ENCODE measurements at regions not wholly inside any gene's neighbourhood (a gene's known extent, or its start where the extent isn't known, plus 50 kb on each side); places are given as distances from the start of the nearest gene placed in this dataset.

DNA sequence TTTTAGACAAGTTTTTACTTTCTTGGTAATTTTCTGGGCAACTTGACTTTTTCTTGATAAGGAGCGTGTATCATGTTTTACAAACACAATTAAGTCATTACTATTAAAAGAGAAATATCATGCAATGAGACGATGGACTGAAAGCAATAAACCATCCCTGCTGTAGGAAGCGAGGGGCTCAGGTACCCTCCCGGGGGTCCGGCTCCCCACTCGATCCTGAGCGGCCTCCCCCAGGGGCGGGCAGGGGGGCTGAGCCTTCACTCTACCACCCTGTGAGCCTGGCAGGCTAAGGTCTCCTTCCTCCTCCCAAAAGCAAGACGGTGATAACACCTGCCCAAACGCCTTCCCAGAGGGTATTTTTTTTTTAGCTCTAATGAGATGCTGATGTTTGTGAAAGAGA lies 51.8 kb upstream of the ADGRA1 start:
- DNase-seq (ENCODE audit: low read depth in 4 of 4, low spot score in 3 of 4), result no peak

DNA sequence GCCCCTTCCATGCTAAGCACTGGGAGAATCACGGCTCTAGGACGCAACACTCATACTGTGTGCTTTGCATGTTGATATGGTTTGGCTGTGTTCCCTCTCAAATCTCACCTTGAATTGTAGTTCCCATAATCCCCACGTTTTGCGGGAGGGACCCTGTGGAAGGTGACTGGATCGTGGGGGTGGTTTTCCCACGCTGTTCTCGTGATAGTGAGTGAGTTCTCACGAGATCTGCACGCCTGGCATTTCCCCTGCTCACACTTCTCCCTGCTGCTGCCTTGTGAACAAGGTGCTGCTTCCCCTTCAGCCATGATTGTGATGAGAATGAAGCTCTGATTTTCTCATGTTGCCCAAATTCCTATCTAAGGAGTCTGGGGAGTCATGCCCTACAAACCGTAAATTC lies 53.0 kb upstream of the ADGRA1 start:
- DNase-seq (ENCODE audit: low read depth in 4 of 4, low spot score in 3 of 4), result no peak

DNA sequence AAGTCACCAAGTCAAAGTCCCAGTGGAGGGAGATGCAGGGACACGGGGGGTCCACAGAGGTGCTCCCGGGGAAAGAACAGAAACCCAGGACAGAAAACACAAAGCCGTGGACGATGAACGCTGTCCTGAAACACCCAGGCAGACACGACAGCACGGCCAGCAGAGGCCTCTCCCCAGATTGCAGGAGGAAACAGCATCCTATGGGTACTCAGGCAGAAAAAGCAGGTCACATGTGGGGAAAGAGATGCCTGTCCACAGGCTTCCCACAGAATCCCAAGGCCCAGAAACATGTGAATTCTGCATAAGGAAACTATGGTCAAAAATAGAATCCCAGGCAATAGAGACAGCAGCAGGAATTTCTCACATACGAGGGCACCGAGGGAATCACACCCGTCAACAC lies 53.6 kb upstream of the ADGRA1 start:
- DNase-seq (ENCODE audit: low read depth in 4 of 4, low spot score in 3 of 4), result no peak

DNA sequence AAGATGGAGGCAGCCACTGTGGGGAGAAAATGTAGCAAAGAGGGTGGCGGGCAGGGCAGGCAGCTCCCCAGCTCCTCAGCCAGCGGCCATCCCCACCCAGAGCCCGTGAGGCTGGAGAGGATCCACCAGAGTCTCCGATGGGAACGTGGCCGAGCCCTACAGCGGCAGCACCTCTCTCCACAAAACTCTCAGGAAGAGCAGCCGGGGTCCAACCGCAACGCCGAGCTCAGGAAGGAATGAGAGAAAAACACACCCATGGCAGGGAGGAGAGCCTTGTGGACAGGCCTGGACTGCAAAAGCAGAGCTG lies 54.0 kb upstream of the ADGRA1 start:
- no peak for DNase-seq (ENCODE audit: low read depth in 4 of 4, low spot score in 3 of 4)

DNA sequence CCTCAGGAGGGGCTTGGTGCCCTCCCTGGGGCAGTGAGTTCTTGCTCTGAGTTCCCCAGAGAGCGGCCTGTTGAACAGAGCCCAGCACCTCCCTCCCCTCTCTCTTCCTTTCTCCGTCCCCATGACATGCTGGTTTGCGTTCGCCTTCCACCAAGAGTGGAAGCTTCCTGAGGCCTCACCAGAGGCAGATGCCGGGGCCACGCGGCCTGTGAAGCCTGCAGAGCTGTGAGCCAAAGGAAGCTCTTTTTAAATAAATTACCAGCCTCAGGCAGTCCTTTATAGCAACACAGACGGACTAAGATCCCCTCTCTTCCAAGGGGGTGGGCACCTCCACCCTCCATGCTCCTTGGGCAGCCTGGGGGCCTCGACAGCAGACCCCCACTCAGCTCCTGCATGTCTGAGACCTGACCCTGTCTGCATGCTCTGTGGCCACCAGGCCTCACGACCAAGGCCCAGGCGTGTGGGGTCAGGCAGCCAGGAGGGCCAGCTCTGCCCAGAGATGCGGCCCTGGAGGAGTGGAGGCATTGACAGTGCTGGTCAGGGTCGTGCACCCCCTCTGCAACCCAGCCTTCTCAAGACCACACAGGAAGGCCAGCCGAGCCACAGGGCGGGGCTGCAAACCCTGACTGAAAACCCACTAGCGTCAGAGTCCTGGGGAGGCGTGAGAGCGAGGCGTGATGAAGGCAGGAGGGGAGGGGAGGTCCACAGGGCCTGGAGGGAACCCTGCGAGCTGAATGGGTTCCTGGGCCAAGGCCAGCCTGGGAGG lies 54.6 kb upstream of the ADGRA1 start:
- no peak for DNase-seq (ENCODE audit: low read depth in 4 of 4, low spot score in 3 of 4)

DNA sequence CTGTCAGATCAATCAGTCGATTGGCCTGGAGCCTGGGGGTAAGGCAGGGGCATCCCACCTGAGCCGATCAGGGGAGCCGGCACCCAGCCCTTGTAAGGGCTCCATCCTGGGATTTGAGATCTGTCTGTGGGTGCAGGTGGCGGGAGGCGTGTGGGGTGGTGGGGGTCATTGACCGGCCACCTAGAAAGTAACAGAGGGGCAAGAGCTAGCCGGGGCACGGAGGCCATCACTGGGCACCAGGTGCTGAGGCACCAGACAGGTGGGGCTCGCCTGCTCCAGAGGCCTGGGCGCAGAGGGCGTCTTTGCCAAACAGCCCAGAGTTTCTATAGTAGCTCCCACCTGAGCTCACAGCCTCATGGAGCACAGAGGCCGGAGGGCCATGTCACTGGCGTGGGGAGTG lies 55.5 kb upstream of the ADGRA1 start:
- DNase-seq (ENCODE audit: low read depth in 4 of 4, low spot score in 3 of 4), result no peak

DNA sequence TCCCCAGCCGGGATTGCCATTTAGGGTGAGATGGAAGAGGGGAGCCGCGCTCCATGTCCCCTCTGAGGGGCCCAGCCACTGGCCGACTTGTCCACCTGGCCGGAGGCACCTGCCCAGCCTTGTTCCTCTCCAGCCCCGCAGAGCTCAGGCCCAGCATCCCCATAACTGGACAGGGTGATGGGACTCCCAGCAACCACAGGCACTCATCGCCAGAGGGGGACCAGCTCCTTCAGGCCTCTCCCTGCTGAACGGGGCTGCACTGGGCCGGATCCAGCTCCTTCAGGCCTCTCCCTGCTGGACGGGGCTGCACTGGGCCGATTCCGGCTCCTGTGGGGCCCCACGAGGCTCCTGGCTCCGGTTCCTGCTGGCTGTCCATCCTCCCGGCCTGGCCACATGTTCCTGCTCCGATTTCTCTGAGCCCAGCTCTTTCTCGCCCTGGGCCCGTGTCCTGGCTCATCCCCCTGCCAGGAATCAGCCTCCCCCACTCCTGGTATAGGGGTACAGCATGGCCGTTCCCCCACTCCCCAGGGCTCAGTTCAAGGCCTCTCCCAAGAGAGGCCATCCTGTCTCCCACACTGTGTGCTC lies 56.1 kb upstream of the ADGRA1 start:
- no peak for DNase-seq (ENCODE audit: low read depth in 4 of 4, low spot score in 3 of 4)

DNA sequence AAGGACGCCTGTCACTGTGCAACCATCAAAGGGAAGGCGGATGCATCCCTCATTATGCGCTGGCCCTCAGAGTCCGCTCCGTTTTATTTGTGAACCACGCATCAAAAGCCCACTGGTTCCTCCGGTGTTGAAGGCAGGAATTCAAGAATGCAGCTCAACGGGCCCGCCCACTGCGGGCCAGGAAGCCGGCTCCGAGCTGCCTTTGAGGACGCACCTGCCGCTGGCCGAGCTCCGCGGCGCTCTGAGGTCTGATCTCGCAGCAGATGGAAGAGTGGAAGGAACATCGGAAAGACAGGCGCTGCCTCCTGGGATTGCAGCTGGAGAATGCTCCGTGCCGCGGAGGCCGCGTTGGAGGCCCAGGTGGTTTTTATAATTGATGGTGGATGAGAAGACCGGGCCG lies 56.9 kb upstream of the ADGRA1 start:
- DNase-seq (ENCODE audit: low read depth in 4 of 4, low spot score in 3 of 4), result no peak

DNA sequence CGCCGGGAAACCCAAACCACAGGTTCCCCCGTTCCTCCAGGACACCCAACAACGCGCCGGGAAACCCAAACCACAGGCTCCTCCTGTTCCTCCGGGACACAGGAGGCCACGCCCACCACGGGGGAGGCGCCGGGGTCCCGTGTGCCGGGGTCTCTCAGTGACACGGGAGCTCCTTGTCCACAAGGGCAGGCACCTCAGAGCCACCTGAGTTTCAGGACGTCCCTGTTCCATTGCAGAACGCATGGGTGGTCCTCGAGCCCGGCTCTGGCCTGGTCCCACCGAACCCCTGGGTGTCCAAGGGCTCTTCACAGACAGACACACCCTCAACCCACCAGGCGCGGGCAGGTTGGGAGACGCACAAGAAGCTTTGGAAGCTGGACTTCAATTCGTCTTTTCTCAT lies 57.6 kb upstream of the ADGRA1 start:
- no peak for DNase-seq (ENCODE audit: low read depth in 4 of 4, low spot score in 3 of 4)

DNA sequence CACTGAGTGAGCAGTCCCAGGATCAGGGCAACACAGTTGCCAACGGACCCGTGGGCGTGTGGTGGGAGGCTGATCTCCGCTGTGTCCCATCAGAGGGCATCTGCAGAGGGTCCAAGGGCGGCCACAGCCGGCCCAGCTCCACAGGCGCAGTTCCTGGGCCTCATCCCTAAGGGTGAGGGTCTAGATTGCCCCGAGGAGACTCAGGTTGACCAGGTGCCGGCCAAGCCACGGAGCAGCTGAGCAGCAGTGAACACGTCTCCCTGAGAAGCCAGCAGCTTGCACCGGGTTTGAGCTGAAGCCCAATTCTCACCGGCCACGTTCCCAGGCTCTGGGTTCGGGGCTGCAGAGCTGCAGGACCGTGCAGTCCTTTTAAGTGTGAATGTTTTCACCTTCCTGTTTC lies 58.8 kb upstream of the ADGRA1 start:
- DNase-seq (ENCODE audit: low read depth in 4 of 4, low spot score in 3 of 4), result no peak

DNA sequence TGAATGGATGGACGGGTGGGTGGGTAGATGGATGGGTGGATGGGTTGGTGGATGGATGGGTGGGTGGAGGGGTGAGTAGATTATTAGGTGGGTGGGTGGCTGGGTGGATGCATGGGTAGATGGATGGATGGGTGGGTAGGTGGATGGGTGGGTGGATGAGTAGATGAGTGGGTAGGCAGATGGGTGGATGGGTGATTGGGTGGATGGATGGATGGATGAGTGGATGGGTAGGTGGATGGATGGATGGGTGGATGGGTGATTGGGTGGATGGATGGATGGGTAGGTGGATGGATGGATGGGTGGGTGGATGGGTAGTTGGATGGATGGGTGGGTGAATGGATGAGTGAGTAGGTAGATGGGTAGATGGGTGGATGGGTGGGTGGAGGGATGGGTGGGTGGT lies 59.6 kb upstream of the ADGRA1 start:
- no peak for DNase-seq (ENCODE audit: low read depth in 4 of 4, low spot score in 3 of 4)

DNA sequence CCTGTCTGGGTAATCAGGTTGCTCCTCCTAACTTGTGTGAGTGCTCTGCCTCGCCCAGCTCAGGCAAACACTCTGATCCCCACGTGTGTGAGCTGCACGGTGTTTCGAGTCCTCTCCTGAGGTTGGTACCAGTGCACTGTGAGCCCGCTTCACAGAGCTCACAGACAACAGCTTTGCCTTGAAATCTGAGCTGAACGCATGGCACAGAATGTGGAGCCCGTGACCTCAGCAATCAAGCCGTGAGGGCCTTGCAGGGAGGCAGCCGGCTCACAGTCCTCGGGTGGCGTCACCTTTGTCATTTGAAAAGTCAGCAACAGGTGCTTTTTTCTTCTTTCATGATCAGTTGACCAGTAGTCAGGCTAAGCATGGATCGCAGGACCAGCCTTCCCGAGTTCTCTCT lies 60.2 kb upstream of the ADGRA1 start:
- no peak for DNase-seq (ENCODE audit: low read depth in 4 of 4, low spot score in 3 of 4)

DNA sequence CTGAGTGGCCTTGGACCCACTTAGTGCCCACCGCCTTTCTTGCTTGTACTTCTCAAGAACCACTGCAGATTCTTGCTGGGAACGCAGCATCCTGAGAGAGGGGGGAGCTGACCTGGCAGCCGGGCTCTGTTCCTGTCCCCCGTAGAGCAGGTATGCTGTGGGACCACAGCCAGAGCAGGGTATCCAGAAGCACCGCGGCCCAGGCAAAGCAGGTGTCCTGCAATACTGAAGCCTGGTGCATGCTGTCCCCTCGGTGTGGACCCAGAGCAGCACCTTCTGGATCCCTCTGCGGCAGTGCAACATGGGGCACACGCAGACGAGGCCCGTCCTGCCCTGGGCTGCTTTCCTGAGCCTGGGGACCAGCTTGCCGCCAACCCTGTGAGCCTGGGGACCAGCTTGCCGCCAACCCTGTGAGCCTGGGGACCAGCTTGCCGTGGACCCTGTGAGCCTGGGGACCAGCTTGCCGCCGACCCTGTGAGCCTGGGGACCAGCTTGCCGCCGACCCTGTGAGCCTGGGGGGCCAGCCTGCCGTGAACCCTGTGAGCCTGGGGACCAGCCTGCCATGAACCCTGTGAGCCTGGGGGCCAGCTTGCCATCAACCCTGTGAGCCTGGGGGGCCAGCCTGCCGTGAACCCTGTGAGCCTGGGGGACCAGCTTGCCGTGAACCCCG lies 60.9 kb upstream of the ADGRA1 start:
- no peak for DNase-seq (ENCODE audit: low read depth in 4 of 4, low spot score in 3 of 4)

DNA sequence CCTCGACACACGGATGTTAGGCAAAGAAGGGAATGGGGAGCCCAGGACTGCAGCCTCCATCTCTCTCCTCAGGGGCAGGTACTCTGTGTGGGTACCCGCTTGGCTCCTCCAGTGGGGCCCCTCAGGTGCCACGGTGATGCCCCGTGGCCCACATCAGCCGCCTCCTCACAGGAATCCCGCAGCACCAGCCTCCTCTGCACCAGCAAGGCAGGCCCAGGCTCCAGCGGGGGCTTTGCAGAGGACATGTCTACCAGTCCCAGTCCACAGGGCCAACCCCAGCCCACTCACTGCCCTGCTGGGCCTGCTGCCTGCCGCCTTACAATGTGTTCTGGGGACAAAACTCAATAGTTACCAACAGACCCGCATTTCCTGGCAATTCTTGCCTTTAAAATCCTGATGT lies 61.6 kb upstream of the ADGRA1 start:
- no peak for DNase-seq (ENCODE audit: low read depth in 4 of 4, low spot score in 3 of 4)

DNA sequence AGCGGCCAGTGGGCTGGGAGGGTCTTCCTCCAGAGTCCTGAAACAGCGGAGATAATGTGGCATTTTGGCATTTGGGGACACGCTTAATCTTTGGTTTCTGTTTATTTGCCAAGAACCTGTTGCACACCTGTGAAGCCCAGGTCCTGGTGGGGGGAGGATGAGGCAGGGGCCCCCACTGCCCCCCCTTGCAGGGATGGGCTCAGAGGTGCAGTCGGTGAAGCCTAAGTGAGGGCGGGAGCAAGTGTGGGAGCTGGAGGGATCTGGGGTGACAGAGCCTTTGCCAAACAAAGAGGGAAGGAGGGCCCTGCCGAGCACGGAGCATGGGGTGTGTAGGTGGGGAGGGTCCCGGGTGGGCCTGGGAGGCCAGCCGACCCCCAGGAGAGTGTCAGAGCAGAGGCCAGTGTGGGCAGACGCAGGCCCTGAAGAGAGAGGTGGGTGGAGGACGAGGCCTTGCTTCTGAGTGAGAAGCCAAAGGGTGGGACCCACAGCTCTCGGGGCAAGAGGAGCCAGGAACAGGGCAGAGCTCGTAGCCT lies 62.1 kb upstream of the ADGRA1 start:
- DNase-seq (ENCODE audit: low read depth in 4 of 4, low spot score in 3 of 4), result no peak

DNA sequence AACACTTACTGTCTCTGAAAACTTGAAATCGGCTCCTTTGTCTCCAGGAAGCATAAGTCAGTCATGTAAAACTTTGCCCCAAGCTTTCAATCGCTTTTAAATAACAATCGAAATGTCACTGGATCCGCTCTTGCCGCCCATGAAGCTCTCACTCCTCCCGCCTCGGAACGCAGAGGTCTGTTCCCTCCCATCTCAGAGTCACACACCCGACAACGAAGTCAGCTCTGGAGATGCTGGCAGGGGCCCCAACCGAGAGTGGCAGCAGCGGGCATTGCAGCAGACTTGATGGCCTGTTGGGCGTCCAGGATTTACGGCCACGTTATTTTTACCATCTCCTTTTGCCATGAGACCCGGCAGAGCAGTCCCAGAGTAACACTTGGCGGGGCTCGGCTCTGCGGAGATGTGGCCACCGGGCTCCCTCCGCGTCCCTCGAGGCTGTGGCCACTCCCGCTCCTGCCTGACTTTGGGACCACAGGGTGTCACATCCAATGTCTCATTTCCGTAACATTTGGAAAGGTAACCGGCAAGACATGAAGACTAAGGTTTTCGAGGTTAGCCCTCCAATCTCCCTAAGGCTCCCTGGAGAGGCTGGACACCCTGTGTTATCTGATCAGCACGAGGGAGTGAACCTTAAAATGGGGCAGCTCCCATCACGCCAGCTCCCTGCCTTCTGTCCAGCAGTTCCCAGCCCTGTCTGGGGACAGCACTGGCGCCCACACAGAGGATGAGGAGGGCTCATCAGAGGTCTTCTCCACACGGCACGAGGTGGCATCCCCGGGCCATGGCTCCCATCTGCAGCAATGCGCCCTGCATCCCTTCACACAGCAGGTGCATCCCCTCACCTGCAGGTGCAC lies 62.8 kb upstream of the ADGRA1 start:
- no peak for DNase-seq (ENCODE audit: low read depth in 4 of 4, low spot score in 3 of 4)

DNA sequence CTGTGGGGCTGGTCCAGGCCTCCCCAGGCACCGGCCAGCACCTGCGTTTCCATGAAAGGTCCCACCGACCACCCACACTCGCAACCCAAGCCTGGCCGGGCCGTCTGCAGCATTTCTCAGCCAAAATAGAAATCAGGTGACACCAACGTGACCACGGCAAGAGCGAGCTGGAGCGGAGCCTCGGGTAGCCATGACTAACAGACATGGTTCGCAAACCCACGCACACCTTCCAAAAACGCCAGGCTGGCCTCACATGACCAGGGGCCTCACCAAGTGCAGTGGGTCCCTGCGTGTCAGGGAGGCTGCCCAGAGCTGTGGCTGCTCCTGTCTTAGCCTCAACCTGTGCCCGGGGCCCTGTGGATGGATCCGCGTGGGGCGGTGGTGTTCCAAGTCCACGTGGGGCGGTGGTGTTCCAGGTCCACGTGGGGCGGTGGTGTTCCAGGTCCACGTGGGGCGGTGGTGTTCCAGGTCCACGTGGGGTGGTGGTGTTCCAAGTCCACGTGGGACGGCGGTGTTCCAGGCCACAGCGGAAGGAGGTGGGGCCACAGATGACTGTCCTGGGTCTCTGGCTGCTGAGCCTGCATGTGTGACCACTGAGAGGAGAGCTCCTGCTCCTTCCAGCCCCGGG lies 64.4 kb upstream of the ADGRA1 start:
- DNase-seq (ENCODE audit: low read depth in 4 of 4, low spot score in 3 of 4), result no peak

DNA sequence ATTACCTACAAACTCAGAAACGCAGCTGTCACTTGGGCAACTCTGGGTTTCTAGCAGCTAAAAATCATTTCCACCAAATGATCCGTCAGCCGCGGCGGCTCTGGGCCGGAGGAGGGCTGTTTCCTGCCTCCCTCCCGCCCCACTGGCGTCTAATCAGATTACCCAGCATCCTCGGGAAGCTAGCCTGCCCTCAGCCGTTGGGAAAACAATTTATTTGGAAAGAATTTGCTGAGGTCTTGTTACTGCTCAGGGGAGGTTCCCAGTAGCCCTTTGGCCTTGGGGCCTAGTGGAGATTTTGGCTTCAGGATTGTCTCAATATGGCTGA lies 65.0 kb upstream of the ADGRA1 start:
- peak in 2 of 4 donors; percentile 42 to 75 for DNase-seq (ENCODE audit: low read depth in 4 of 4, low spot score in 3 of 4)

DNA sequence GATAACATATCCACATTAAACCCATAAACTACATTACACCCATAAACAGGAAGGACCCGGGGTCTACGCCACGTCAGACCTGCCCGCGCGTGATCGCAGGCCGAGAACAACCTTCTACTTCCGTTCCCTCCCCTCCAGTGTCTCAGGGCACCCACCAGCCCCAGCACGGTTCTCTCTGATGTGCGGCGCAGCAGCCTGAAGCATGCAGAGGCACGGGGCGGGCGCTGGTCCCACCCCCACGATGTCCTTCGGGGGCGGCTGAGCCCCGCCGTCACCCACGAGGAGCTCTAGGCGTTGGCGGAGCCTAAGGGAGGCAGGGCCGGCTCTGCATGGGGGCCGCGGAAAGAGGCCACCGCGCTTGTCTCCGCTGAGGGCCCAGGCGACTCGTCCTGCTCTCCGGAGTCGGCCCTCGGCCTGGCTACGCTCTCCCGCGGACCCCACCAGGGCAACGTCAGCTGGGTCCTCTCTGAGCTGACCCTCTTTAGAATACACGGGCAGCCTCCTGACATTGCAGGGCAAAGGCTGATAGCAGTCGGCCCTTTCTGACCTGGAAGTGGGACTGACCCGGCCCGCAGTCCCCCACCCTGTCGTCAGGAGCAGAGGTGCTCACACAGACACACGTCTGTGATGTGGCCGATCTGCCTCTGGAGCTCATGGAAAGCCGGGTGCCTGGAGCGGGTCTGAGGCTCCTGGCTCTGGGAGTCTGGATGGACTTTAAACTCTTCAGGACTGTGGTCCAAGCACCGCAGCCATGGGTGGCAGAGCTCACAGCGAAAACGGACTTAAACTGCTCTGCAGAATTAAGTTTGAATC lies 65.6 kb upstream of the ADGRA1 start:
- no peak for DNase-seq (ENCODE audit: low read depth in 4 of 4, low spot score in 3 of 4)
